WTC11 (cell line): ENCODE measurements at regions not wholly inside any gene's neighbourhood (a gene's known extent, or its start where the extent isn't known, plus 50 kb on each side); places are given as distances from the start of the nearest gene placed in this dataset.

Experiments used
- ATAC-seq: fragments of 200-7000 bp; cut with Tn5 transposase; 2 replicates; pipeline ENCODE4 v1.10.0; 2021; ENCODE audit warnings: mild to moderate bottlenecking, moderate library complexity
- CTCF ChIA-PET: fragments of 300-600 bp; sonication (Branson Sonifier 250); formaldehyde crosslinking; loops from one replicate; lab custom pipeline; 2021; ENCODE audit warnings: antibody characterized with exemption; lab: Charles Lee
- POLR2A ChIA-PET: fragments of 350-600 bp; sonication (Branson Sonifier 250); formaldehyde crosslinking; loops from one replicate; lab custom pipeline; 2021; ENCODE audit warnings: antibody characterized with exemption; lab: Charles Lee
- DNase-seq: peaks from one replicate; pipeline ENCODE4 v3.0.0; 2021; ENCODE audit warnings: low spot score
- H3K27ac Mint-ChIP-seq: 2 replicates; pipeline ENCODE4 v1.8.0; 2021; ENCODE audit warnings: mixed read lengths
- H3K27me3 Mint-ChIP-seq: 2 replicates; pipeline ENCODE4 v1.8.0; 2021; ENCODE audit warnings: low read depth, mild to moderate bottlenecking, moderate library complexity, mixed read lengths
- H3K36me3 Mint-ChIP-seq: 2 replicates; pipeline ENCODE4 v1.8.0; 2021; ENCODE audit warnings: mixed read lengths
- H3K4me1 Mint-ChIP-seq: 2 replicates; pipeline ENCODE4 v1.8.0; 2022; ENCODE audit warnings: mixed read lengths
- H3K4me3 Mint-ChIP-seq: 2 replicates; pipeline ENCODE4 v1.8.0; 2021; ENCODE audit warnings: mild to moderate bottlenecking, moderate library complexity, mixed read lengths
- H3K9me3 Mint-ChIP-seq: 2 replicates; pipeline ENCODE4 v1.8.0; 2021; ENCODE audit warnings: mixed read lengths
- CBFB ChIP-seq: sonication (generic); formaldehyde crosslinking; IDR thresholded peaks from 2 replicates; pipeline ENCODE4 v1.8.1; 2022; ENCODE audit warnings: mild to moderate bottlenecking, low read depth, missing genetic modification reagents
- E2F1 ChIP-seq: sonication (generic); formaldehyde crosslinking; IDR thresholded peaks from 2 replicates; pipeline ENCODE4 v1.8.0; 2022; ENCODE audit warnings: mild to moderate bottlenecking, missing genetic modification reagents
- E2F4 ChIP-seq: sonication (generic); formaldehyde crosslinking; IDR thresholded peaks from 2 replicates; pipeline ENCODE4 v1.8.1; 2022; ENCODE audit warnings: low read depth, mild to moderate bottlenecking, moderate library complexity, missing genetic modification reagents, borderline replicate concordance
- FOXJ3 ChIP-seq: sonication (generic); formaldehyde crosslinking; IDR thresholded peaks from 2 replicates; pipeline ENCODE4 v1.9.0; 2021; ENCODE audit warnings: missing genetic modification reagents, mild to moderate bottlenecking, borderline replicate concordance
- GABPB1 ChIP-seq: sonication (generic); formaldehyde crosslinking; IDR thresholded peaks from 2 replicates; pipeline ENCODE4 v1.8.1; 2023; ENCODE audit warnings: mild to moderate bottlenecking, missing genetic modification reagents
- GTF2I ChIP-seq: fragments of 250-450 bp; sonication (Bioruptor Pico); conservative IDR thresholded peaks from 2 replicates; pipeline ENCODE4 v1.4.0; 2021; ENCODE audit warnings: mild to moderate bottlenecking
- HMGXB4 ChIP-seq: sonication (generic); formaldehyde crosslinking; IDR thresholded peaks from 2 replicates; pipeline ENCODE4 v1.8.1; 2023; ENCODE audit warnings: mild to moderate bottlenecking, moderate library complexity, missing genetic modification reagents
- MAX ChIP-seq: sonication (generic); formaldehyde crosslinking; IDR thresholded peaks from 2 replicates; pipeline ENCODE4 v1.8.0; 2022; ENCODE audit warnings: mild to moderate bottlenecking, missing genetic modification reagents
- MLX ChIP-seq: sonication (generic); formaldehyde crosslinking; IDR thresholded peaks from 2 replicates; pipeline ENCODE4 v1.8.1; 2023; ENCODE audit warnings: mild to moderate bottlenecking, missing genetic modification reagents, moderate library complexity
- NFATC4 ChIP-seq: fragments of 250-450 bp; sonication (Bioruptor Pico); IDR thresholded peaks from 2 replicates; pipeline ENCODE4 v1.9.0; 2021; ENCODE audit warnings: mild to moderate bottlenecking
- NR2C2 ChIP-seq: sonication (generic); formaldehyde crosslinking; IDR thresholded peaks from 2 replicates; pipeline ENCODE4 v1.8.0; 2022; ENCODE audit warnings: mild to moderate bottlenecking, missing genetic modification reagents
- SMAD3 ChIP-seq: sonication (generic); formaldehyde crosslinking; IDR thresholded peaks from 2 replicates; pipeline ENCODE4 v1.8.0; 2022; ENCODE audit warnings: missing genetic modification reagents, mild to moderate bottlenecking, borderline replicate concordance
- USF1 ChIP-seq: sonication (generic); formaldehyde crosslinking; IDR thresholded peaks from 2 replicates; pipeline ENCODE4 v1.8.0; 2022; ENCODE audit warnings: mild to moderate bottlenecking, missing genetic modification reagents
- ZMAT4 ChIP-seq: fragments of 250-450 bp; sonication (Bioruptor Pico); IDR thresholded peaks from 2 replicates; pipeline ENCODE4 v1.9.0; 2021; ENCODE audit warnings: mild to moderate bottlenecking
- ZNF121 ChIP-seq: sonication (generic); formaldehyde crosslinking; IDR thresholded peaks from 2 replicates; pipeline ENCODE4 v1.8.0; 2023; ENCODE audit warnings: missing genetic modification reagents
- ZNF263 ChIP-seq: sonication (generic); formaldehyde crosslinking; IDR thresholded peaks from 2 replicates; pipeline ENCODE4 v1.8.1; 2022; ENCODE audit warnings: low read depth, mild to moderate bottlenecking, moderate library complexity, missing genetic modification reagents
- ZNF317 ChIP-seq: sonication (generic); formaldehyde crosslinking; IDR thresholded peaks from 2 replicates; pipeline ENCODE4 v1.8.1; 2023; ENCODE audit warnings: low read depth, mild to moderate bottlenecking, moderate library complexity, missing genetic modification reagents, borderline replicate concordance
- ZNF396 ChIP-seq: fragments of 250-450 bp; sonication (Bioruptor Pico); IDR thresholded peaks from 2 replicates; pipeline ENCODE4 v1.8.0; 2021; ENCODE audit warnings: mild to moderate bottlenecking, moderate library complexity, borderline replicate concordance
- ZSCAN18 ChIP-seq: fragments of 250-450 bp; sonication (Bioruptor Pico); IDR thresholded peaks from 2 replicates; pipeline ENCODE4 v2.1.2; 2022; ENCODE audit warnings: mild to moderate bottlenecking, moderate library complexity
- TF ChIP-seq, protein P1 (sequence below): sonication (generic); formaldehyde crosslinking; conservative IDR thresholded peaks from 2 replicates; pipeline ENCODE4 v1.8.1; 2023; ENCODE audit warnings: mild to moderate bottlenecking, low read depth, missing genetic modification reagents, moderate library complexity

DNA sequence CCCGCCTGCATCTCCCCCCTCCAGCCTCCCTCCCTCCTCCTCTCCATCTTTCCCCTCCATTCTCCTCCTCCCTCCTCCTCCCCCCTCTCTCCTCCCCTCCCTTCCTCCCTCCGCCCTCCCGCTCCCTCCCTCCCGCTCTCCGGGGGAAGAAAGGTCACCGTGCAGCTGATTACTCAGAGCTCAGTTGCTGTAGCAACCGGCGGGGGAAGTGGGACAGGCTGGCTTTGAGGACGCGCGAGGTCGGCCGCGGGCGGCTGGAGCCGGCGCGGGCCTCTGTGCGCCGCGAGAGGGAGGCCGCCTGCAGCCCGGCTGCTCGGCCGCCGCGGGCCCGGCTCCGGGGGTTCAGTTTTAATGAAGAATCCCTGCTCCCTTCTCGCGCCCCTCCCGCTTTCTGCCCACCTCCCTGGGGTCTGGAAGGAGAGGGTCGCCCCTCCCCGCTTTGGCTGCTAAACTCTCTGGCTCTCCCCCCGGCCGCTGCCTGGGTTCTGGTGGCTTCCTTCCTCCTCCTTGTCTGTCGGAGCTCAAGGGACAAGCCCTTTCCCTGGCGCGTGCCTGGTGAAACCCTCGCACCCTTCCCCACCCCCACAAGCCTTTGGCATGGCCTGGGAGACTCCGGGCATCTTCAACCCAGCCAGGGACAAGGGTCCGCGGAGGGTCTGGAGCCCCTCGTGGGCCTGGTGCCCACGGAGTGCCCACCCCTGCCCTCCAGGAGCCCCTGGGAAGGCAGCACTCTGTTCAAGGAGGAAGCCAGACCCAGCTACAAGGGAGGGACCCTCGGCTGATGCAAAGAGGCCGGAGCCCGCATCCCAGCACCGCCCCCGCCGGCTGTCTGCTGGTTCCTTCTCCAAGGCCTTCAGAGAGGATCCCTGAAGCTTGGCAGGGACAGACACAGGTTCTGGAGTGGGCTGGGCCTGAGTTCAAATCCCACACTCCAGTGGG, 160.3 kb downstream of the C9orf50 start:
- no peak for TF ChIP-seq E2F4 (CRISPR knock-in tag)
- no peak for TF ChIP-seq ZSCAN18 (CRISPR knock-in tag)
- no peak for TF ChIP-seq ZNF121 (CRISPR knock-in tag)
- no peak for TF ChIP-seq ZNF396 (CRISPR knock-in tag)
- TF ChIP-seq ZMAT4 (CRISPR knock-in tag): no peak
- TF ChIP-seq MLX (CRISPR knock-in tag): no peak
- TF ChIP-seq FOXJ3: no peak
- TF ChIP-seq SMAD3: no peak
- 0 out of 2 replicates have a peak, but pooled peaks have one; percentile 11 for TF ChIP-seq USF1
- TF ChIP-seq GABPB1: 0 out of 2 replicates have a peak, but pooled peaks have one; percentile 29
- no peak for TF ChIP-seq NFATC4 (CRISPR knock-in tag)
- TF ChIP-seq ZNF317: no peak
- no peak for TF ChIP-seq CBFB
- TF ChIP-seq, protein P1, sequence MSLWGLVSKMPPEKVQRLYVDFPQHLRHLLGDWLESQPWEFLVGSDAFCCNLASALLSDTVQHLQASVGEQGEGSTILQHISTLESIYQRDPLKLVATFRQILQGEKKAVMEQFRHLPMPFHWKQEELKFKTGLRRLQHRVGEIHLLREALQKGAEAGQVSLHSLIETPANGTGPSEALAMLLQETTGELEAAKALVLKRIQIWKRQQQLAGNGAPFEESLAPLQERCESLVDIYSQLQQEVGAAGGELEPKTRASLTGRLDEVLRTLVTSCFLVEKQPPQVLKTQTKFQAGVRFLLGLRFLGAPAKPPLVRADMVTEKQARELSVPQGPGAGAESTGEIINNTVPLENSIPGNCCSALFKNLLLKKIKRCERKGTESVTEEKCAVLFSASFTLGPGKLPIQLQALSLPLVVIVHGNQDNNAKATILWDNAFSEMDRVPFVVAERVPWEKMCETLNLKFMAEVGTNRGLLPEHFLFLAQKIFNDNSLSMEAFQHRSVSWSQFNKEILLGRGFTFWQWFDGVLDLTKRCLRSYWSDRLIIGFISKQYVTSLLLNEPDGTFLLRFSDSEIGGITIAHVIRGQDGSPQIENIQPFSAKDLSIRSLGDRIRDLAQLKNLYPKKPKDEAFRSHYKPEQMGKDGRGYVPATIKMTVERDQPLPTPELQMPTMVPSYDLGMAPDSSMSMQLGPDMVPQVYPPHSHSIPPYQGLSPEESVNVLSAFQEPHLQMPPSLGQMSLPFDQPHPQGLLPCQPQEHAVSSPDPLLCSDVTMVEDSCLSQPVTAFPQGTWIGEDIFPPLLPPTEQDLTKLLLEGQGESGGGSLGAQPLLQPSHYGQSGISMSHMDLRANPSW: no peak
- H3K4me1 Mint-ChIP-seq: peaks cover 23% of the 10 kb centered on the region
- H3K27ac Mint-ChIP-seq: no peak overlapping the region
- peak; percentile 69 for ATAC-seq
- POLR2A ChIA-PET: interaction anchor here (0.6 to 1.9 kb wide), 11 partner anchors 9 to 355 kb away, joined by 3 to 12 read pairs (median 4); no protein-coding TSS in a partner anchor
- DNase-seq: peak; percentile 82
- H3K27me3 Mint-ChIP-seq: peaks cover 22% of the 10 kb centered on the region
- no peaks in the 10 kb centered on the region for H3K36me3 Mint-ChIP-seq
- peak overlapping the region; percentile 76 for H3K4me3 Mint-ChIP-seq
- CTCF ChIA-PET: interaction anchor here (0.6 to 3.4 kb wide), 25 partner anchors 9 to 329 kb away, joined by 3 to 20 read pairs (median 5); no protein-coding TSS in a partner anchor
- no peaks in the 10 kb centered on the region for H3K9me3 Mint-ChIP-seq

DNA sequence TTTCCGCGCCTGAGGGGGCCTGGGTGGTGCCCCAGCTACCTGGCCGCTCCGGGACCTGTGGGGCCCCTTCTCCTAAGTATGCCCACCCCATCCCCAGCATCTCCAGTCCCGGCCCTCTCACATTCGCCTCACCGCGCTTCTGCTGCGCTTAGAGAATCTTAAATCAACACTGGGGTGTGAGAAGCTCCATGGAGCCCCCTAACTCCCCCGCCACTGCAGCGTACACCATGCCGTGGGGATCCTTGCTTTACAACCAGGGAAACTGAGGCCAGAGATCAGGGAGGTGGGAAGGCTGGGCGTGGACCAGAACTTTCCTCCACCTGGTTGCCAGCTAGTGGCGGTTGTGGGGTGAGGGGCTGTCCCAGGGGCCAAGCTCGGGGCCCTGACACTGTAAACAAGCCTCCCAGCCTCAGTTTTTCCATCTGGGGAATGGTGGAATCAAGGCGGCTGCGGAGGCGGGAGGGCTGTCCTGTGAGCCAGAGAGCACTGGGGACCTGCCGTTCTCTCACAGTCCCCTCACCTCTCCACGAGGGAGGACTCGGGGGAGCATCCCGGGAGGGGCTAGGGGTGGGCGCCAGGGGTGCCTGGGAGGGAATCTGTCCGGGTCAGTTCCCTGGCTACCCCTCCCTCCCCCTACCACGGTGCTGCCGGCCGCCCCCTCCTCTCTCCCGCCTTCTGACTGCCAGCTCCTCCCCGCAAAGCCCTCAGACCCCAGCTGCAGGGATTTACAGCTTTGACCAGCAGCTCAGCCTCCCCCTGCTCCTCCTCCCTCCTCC, 161.2 kb downstream of the C9orf50 start:
- DNase-seq (no peak), ATAC-seq (no peak)
- no peaks in the 10 kb centered on the region for H3K36me3 Mint-ChIP-seq
- H3K4me3 Mint-ChIP-seq: peak overlapping the region; percentile 54
- no peak overlapping the region for H3K27ac Mint-ChIP-seq
- ChIA-PET POLR2A (interaction anchor here (0.5 to 1.9 kb wide), 11 partner anchors 10 to 320 kb away, joined by 3 to 12 read pairs (median 4); no protein-coding TSS in a partner anchor), CTCF (interaction anchor here (0.6 to 3.4 kb wide), 24 partner anchors 10 to 328 kb away, joined by 3 to 20 read pairs (median 5); no protein-coding TSS in a partner anchor)
- H3K4me1 Mint-ChIP-seq: peaks cover 19% of the 10 kb centered on the region
- H3K9me3 Mint-ChIP-seq: no peaks in the 10 kb centered on the region
- TF ChIP-seq MAX (CRISPR knock-in tag): peak; percentile 34; the same call in 1 of the 2 replicates
- 0 out of 2 replicates have a peak, but pooled peaks have one; percentile 24 for TF ChIP-seq HMGXB4 (CRISPR knock-in tag)
- peak; percentile 59; the same call in 1 of the 2 replicates for TF ChIP-seq GTF2I (CRISPR knock-in tag)
- no peak for TF ChIP-seq E2F1
- peak; percentile 84 for TF ChIP-seq ZNF263 (CRISPR knock-in tag)
- TF ChIP-seq NR2C2 (CRISPR knock-in tag): no peak
- H3K27me3 Mint-ChIP-seq: peaks cover 23% of the 10 kb centered on the region
